NCI-H526 treated with DMSO at 0.1 percent for 48 hours (cell line): ENCODE measurements at regions not wholly inside any gene's neighbourhood (a gene's known extent, or its start where the extent isn't known, plus 50 kb on each side); places are given as distances from the start of the nearest gene placed in this dataset.

Source experiments
- DNase-seq: peaks from one replicate; lab custom pipeline; 2025; lab: John Stamatoyannopoulos, UW

DNA sequence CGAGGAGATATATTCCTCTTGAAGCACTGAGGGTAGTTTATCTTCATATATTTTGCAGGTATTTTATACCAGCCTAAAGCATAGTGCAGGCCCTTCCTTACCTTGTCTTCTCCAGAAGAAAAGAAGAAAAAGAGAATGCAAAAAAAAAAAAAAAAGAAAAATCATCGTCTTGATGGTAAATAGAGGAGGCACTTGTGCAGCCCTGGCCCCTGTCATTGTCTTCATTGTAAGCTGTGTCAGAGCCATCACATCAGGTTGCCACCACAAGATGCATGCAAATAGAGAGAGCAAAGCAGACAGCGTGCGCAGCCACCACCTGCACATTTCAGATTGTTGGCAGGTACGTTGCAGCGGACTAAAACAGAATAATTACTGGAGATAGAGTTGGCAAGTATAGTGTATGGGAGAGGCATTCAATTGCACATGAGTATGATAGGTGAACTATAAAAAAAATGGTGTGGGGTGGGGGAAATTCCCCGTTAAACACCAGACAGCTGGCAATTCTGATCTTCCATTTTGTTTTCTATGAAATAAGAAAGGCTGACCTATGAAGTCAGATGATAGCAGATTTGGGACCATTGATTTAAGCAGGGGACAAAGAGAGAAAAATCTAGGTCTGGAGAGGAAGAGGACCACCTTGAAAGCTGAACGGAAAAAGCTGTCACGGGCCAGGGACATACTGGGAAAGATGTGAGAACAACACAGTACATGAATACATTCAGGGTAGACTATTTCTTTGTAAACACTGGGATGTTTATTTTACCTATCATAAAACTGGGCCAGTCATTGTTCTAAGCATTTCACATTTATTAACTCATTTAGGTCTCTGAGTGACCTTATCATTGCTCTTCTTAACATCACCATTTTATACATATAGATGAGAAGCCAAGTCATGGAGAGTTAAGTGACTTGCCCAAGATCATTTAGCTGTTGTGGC lies 306.3 kb upstream of the SP8 start:
- DNase-seq: peak; percentile 52

GRCh38 chr7:21094589-21094988 lies 307.9 kb upstream of the SP8 start:
- no peak for DNase-seq

DNA sequence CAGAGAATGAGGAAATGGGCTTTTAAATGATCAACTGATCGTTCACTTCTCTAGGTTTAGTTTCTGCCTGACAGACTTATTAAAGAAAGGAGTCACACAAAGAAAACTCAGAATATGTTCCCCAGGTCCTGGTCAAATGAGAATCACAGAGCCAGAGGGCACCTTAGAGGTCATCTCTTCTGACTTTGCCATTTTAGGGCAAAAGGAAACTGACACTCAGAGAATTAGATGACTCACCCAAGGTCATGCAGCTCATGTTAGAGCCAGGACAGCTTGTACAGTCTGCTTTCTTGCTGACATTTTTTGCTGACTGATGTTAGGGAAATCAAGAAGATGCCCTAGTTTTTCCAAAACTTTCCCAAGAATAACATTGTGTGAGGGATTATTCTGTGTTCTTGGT lies 312.7 kb upstream of the SP8 start:
- no peak for DNase-seq

GRCh38 chr7:21099955-21100354 lies 313.3 kb upstream of the SP8 start:
- no peak for DNase-seq

DNA sequence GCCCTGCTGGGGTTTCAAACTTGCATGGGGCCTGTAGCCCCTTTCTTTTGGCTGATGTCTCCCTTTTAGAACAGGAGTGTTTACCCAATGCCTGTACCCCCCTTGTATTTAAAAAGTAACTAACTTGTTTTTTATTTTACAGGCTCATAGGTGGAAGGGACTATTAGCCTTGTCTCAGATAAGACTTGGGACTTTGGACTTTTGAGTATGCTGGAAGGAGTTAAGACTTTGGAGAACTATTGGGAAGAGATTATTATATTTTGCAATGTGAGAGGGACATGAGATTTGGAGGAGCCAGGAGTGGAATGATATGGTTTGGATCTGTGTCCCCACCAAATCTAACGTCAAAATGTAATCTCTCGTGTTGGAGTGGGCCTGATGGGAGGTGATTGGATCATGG lies 314.9 kb upstream of the SP8 start:
- no peak for DNase-seq

DNA sequence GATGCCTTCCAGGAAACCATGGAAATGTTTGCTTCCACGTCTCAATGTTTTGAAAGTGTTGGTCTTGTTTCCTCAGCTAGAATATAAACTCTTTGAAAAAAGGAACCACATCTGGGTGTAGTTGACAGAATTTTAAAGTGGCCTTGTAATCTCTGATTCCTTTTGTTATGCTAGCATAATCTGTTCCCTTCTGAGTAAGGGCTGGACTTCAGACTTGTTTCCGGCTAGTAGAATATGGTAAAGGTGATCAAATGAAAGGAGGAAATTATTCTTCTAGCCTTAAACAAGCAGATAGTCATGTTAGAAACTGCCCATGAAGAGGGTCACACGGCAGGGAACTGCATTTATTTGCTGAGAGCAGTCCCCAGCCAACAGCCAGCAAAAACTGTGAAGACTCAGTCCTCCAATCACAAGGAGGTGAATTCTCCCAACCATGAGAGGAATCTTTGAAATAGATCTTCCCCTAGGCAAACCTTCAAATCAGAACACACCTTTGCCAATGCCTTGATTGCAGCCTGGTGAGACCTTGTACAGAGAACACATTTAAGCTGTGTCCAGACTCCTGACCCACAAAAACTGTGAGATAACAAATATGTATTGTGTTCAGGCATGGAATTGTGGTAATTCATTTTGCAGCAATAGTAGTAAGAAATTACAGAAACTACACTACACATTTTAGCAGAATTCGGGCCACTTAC lies 316.9 kb upstream of the SP8 start:
- DNase-seq: no peak

GRCh38 chr7:21104124-21104500 lies 317.4 kb upstream of the SP8 start:
- no peak for DNase-seq

GRCh38 chr7:21106296-21106732 lies 319.6 kb upstream of the SP8 start:
- no peak for DNase-seq

DNA sequence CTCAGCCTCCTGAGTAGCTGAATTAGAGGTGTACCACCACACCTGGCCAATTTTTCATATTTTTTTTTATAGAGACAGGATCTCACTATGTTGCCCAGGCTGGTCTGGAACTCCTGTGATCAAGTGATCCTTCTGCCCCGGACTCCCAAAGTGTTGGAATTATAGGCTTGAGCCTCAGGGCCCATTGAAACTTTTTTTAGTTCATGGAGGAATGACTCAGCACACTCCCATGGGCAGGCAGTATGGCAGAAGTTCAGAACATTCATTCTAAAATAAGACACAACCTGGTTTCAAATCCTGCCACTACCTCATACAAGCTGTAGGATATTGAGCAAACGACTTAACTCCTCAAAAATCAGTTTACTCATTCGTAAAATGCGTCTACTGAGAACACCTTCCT lies 320.4 kb upstream of the SP8 start:
- DNase-seq: no peak

- DNase-seq: no peak
Measured at GRCh38 chr7:21108182-21108581, 319.7 kb upstream of the SP4 start.

DNA sequence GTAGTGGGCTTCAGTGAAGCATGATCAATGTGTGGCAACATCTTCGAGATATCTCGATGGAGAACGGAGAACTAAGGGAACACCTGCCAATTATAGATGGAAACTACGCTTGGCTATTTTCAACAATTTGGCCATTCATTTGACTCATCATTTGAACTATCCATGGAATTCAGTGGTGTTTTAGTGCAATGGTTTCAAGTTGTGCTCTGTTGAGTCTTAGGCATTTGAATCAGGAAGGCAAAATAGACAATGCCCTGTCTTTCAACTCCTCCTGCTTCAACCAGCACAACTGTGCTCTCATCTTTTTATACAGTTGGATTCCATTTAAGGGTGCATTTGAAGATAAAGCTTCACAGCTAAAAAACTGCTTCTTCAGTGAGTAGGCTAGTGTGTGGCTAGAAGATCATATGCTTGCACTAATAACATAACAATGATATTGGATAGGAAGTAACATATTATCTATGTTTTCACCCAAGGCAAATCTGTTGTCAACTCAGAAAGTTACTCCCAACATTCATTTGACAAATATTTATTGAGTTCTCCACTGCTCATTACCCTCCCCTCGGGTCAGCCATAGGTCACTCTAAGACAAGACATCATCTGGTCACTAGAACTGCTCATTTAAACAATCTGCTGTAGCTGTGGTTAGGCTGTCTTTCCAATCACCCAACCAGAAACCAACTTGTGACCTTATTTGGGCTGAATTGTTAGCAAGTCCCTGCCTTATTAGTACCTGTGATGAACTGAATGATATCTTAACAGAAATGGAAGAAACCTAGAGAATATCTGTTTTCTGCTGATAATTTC lies 314.1 kb upstream of the SP4 start:
- DNase-seq: no peak

GRCh38 chr7:21123586-21123985 lies 304.3 kb upstream of the SP4 start:
- DNase-seq: no peak

- DNase-seq: no peak
Measured at GRCh38 chr7:21125297-21125696, 302.6 kb upstream of the SP4 start.

DNA sequence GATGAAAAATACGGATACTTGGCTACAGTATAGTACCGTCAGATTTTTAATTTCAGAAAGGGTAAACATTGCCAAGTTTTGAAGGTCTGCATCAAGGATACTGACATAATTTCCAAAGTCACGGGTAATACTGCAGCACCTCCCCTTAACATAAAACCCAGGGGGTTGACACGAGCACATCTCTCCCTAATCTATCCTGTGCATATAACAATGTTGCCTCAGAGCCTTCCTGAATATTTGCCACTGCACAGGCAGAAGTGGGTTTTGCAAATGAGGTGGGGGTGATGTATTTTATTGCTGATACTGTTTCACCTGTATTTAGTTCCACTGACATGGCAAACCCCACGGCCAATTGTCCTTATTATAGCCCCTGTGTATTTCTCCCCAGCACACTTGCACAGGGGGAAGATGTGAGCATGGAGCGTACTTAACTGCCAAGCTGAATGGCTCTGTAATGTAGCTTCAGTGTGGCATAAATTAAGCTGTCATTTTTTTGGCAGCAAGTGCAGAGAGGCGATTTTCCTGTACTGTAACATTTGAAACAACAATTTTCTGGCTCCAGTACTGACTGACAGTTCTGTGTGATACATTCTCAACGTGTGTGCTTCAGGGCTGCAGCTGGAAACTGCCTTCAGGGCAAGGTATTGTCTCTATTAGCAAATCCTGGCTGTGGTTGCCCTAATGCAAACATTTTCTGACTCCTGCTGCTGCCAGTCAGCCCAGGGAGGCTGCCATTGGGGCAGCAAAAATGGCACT lies 299.6 kb upstream of the SP4 start:
- DNase-seq: peak; percentile 63

DNA sequence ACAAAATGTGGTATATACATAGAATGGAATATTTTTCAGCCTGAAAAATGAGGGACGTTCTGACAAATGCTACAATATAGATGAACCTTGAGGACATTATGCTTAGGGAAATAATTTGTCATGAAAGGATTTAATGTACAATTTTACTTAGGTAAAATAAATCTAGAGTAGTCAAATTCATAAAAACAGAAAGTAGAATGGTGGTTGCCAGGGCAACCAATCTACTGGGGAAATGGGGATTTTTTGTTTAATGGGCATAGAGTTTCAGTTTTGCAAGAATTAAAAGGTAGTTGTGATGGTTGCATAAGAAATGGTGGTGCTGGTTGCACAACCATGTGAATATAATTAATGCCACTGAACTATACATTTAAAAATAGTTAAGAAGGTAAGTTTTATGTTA lies 296.0 kb upstream of the SP4 start:
- no peak for DNase-seq

DNA sequence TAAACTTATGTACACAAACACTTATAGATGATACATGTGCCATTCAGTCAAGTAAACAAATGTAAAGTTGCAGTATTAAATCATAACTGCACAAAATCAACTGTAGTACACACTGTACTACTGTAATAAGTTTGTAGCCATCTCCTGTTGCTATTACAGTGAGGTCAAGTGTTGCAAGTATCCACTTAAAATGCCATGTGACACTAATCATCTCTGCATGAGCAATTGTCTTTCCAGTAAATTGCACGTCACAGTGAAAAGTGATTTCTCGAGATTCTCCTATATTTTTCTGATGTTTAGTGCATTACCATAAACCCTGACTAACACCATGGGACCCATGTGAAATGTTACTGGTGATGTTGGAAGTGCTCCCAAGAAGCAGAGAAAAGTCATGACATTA lies 293.3 kb upstream of the SP4 start:
- no peak for DNase-seq

DNA sequence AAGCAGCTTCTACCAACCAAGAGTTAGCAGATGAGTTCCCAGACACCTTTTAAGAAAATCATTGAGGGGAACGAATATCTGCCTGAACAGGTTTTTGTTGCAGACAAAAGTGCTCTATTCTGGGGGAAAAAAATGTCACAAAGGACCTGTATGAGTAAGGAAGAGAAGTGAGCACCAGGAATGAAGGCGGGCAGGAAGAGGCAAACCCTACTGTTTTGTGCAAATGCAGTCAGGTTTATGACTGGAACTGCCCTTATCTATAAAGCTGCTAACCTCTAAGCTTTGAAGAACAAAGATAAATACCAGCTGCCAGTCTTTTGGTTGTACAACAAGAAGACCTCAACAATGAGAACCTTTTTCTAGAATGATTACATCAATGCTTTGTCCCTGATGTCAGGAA lies 292.4 kb upstream of the SP4 start:
- DNase-seq: no peak

DNA sequence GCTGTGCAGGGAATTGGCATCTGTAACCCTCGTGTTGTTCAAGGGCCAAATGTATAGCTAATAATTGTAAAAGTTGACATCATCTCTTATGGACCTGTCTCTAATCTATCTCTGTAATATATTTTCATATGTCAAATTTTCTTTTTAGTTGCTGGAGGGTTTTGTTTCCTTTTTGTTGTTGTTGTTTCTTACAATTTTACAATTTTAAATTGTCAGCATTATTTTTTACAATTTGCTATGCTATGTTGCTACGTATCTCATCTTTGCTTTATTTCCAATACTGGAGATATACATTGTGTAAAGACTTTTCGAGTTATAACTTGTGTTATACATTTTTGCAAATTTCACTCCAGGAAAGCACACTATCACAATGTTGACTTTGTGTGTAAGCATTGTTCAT lies 290.2 kb upstream of the SP4 start:
- no peak for DNase-seq

GRCh38 chr7:21140622-21141021 lies 287.3 kb upstream of the SP4 start:
- DNase-seq: no peak

DNA sequence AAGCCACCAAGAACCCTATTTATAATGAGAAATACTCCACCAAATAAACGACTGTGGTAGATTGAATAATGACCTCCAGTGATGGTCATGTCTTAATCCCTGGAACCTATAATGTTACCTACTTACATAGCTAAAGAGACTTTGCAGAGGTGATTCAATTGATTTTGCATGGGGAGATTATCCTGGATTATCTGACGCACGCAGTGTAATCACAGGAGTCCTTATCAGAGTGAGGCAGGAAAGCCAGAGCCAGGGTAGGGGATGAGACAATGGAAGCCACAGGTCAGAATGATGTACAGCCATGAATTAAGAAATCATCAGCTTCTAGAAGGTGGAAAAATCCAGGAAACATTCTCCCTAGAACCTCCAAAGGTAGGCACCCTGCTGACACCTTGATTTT lies 286.4 kb upstream of the SP4 start:
- no peak for DNase-seq

- no peak for DNase-seq
Measured at GRCh38 chr7:21142081-21142480, 285.8 kb upstream of the SP4 start.
